HT1080 (cell line): ENCODE measurements at regions not wholly inside any gene's neighbourhood (a gene's known extent, or its start where the extent isn't known, plus 50 kb on each side); places are given as distances from the start of the nearest gene placed in this dataset. TPM values are rescaled to one million over a fixed set of nuclear protein-coding genes. Genes with fewer than 3 reads are reported as not detected.

Experiments used
- DNase-seq: peaks from one replicate; pipeline ENCODE4 v3.0.0-alpha.2; 2015; ENCODE audit warnings: low read depth
- small RNA-seq: library from RNA; depleted of rRNA; stranded (forward); fragments of <200 nt; gene quantifications from one replicate; pipeline ENCODE3, GENCODE V24; 2014

GRCh38 chr11:15897211-15897960 is 459.0 kb downstream of the SOX6 start:
- peak; percentile 76 for DNase-seq

DNA sequence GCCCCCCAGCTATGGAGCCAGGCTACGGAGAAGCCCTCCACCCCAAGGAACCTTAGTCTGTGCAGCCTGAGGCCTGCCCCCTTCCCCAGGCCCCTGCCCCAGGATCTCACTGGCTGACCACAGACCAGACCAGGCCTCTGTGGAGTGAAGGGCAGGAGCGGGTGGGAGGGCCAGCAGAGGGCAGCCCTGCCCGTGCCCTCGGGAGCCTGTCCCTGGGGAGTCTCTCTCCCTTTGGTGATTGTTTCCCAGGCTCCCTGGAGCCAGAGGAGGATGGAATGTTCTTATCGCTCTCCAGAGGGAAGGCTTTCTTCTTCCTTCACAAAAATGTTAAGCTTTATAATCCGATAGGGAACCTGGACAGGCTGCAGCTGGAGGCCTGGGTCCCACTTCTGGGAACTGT is 455.3 kb downstream of the SOX6 start:
- no peak for DNase-seq

- no peak for DNase-seq
Observed at GRCh38 chr11:15901790-15902189, 454.6 kb downstream of the SOX6 start.

GRCh38 chr11:15903246-15903645 is 453.1 kb downstream of the SOX6 start:
- DNase-seq: peak; percentile 28

DNA sequence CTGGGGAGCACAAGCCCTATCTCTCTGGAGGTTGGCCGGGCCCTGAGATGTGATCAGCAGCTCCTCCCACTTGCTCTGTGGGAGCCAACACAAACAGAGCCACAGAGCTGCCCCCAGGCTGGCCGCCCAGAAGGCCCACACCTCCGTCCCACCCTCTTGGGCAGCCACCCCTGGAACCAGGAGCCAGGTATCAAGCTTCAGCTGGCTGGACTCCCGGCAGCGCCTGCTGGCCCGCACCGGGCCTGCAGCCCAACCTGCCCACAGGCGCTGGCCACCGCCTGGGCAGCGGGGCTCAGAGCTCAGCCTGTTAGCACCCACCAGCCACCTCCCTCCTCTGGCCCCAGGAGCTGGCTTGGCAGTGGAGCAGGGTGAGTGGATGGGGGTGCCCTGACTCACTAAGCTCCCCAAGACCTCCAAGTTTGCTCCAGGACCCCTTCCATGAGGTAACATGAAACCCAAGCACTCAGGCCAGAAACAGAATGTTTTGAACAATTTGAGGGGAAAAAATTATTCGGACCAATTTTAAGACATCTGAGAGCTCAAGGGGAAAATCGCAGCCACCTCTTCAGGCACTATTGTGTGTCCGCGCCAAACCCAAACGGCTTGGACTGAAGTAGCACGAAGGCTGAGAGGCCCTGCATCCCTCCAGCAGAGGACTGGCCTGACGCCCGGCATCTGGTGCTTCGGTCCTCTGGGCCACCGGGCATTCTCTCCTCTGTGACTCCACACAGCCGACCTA is 450.8 kb downstream of the SOX6 start:
- DNase-seq: no peak

DNA sequence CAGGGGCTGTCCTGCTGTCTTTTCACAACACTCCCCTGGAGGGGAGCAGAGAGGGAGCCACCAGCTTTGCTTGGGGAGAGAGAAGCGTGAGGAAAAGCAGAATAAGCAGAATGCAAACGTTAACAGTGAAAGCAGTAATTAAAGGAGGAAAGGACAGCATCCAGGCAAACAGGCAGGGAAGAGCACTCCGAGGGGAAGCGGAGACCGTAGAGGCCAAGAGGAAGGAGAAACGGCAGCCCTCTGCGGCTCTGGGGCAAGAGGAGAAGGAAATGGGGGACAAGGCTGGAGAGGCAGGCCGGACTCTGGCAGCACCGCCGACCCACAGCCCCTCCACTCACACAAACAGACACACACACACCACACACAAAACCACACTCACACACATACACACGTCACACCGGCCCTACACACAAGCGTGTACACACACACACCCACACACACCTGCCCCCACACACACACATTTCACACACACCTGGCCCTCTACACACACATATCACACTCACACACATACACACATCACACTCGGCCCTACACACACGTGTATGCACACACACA is 449.8 kb downstream of the SOX6 start:
- no peak for DNase-seq

- no peak for DNase-seq
Observed at GRCh38 chr11:15907806-15908205, 448.5 kb downstream of the SOX6 start.

GRCh38 chr11:15909937-15910598 is 446.3 kb downstream of the SOX6 start:
- no peak for DNase-seq

GRCh38 chr11:15910761-15911160 is 445.6 kb downstream of the SOX6 start:
- DNase-seq: no peak

DNA sequence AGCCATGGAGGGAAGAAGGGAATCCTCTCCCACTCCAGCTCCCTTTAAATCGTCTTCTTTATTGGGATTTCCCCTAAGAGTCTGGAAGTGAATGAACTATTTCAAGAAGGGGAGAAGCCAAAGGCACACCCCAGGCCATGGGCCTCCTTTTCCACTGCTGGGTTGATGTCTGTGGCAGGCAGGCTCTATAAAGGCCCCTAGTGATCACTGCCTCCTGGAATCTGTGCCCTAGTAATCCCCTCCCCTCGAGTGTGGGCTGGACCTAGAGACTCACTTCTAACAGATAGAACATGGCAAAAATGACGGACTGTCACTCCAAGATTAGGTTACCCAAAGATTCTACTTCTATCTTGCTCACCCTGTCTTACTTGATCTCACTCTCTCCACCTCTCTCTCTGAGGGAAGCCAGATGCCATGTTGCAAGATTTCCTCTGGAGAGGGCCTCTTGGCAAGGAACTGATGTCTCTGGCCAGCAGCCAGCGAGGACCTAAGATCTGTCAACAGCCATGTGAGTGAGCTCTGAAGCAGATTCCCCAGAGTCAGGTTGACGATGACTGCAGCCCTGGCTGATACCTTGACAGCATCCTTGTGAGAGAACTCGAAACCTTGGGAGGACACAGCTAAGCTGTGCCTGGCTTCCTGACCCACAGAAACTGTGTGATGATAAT is 444.8 kb downstream of the SOX6 start:
- DNase-seq: peak; percentile 51

DNA sequence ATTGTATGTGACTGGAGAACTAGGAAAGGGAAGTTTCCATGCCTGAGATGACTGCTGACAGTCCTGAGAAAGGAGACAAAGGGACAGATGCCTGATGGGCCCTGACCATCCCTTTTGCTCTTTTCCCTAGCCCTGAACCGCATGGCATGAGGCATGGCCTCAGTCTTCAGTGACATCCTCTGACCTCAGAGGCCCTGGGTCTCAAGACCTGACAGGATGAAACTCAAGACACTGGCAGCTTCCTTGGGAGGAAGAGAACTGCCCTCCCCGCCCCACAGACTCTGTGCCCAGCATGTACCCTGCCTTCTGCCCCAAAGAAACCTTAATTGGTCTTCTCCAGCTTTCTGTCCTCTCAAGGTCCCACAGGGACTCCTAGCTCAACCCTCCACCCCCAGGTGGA is 444.1 kb downstream of the SOX6 start:
- no peak for DNase-seq

GRCh38 chr11:15912825-15913224 is 443.5 kb downstream of the SOX6 start:
- no peak for DNase-seq

GRCh38 chr11:15913261-15913660 is 443.1 kb downstream of the SOX6 start:
- DNase-seq: no peak

Small RNA genes in the stretch of these regions (small RNA-seq; reads per million reads assigned to genes)
- not detected for gene RF00324
